ENCODE measurements at regions not wholly inside any gene's neighbourhood (a gene's known extent, or its start where the extent isn't known, plus 50 kb on each side); places are given as distances from the start of the nearest gene placed in this dataset.

DNA sequence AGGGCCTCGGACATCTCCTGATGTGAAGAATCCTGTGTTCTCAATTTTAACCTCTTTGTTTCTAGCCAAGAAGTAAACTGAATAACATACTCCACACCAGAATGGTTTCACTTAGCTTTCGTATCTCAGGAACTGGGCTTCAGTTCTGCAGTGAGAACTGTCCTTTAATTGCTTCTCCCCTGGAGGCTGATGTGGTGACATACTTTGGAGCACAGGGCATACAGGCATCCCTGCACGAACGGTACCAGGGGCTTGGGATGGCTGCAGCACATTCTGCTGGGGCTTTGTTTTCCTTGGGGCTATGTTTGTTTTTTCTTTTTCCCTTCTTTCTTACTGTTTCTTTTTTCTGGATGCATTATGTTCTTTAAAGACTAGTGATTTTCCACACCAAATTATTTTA is 230.5 kb downstream of the TM9SF2 start:
- TF ChIP-seq CTCF (conservative IDR thresholded peaks at IDR 0.05) (no peak), ZFX (IDR thresholded peaks at IDR 0.05) (no peak)

Data from C4-2B (cell line).